ENCODE measurements at regions not wholly inside any gene's neighbourhood (a gene's known extent, or its start where the extent isn't known, plus 50 kb on each side); places are given as distances from the start of the nearest gene placed in this dataset.
"Not testable (repeated sequence)": the region's sequence is repeated elsewhere in the genome, so short reads cannot be mapped to it uniquely, and the experiment has no call there.

GRCh38 chr10:64973391-64973790 is 1452.2 kb downstream of the REEP3 start:
- no peak for DNase-seq

- no peak for DNase-seq
Observed at GRCh38 chr10:64976150-64976549, 1454.9 kb downstream of the REEP3 start.

GRCh38 chr10:64977915-64978314 is 1456.7 kb downstream of the REEP3 start:
- no peak for DNase-seq

- no peak for DNase-seq
Observed at GRCh38 chr10:64996886-64997285, 1475.7 kb downstream of the REEP3 start.

GRCh38 chr10:65010845-65011244 is 1489.6 kb downstream of the REEP3 start:
- DNase-seq = no peak

- DNase-seq = no peak
Observed at GRCh38 chr10:65017523-65017922, 1496.3 kb downstream of the REEP3 start.

GRCh38 chr10:65024886-65025285 is 1503.7 kb downstream of the REEP3 start:
- DNase-seq = no peak

- DNase-seq = no peak
Observed at GRCh38 chr10:65030263-65030662, 1509.1 kb downstream of the REEP3 start.

GRCh38 chr10:65032867-65033769 is 1511.9 kb downstream of the REEP3 start:
- no peak for DNase-seq

GRCh38 chr10:65033957-65034356 is 1512.8 kb downstream of the REEP3 start:
- no peak for DNase-seq

- DNase-seq = no peak
Observed at GRCh38 chr10:65040796-65041195, 1519.6 kb downstream of the REEP3 start.

GRCh38 chr10:65041307-65041706 is 1520.1 kb downstream of the REEP3 start:
- no peak for DNase-seq

- DNase-seq = no peak
Observed at GRCh38 chr10:65042496-65042895, 1521.3 kb downstream of the REEP3 start.

GRCh38 chr10:65046831-65047230 is 1525.6 kb downstream of the REEP3 start:
- DNase-seq = no peak

GRCh38 chr10:65052111-65052510 is 1530.9 kb downstream of the REEP3 start:
- DNase-seq = not testable (repeated sequence)

- not testable (repeated sequence) for DNase-seq
Observed at GRCh38 chr10:65053397-65053796, 1532.2 kb downstream of the REEP3 start.

GRCh38 chr10:65053831-65054351 is 1532.7 kb downstream of the REEP3 start:
- DNase-seq = not testable (repeated sequence)

- DNase-seq = not testable (repeated sequence)
Observed at GRCh38 chr10:65054701-65055100, 1533.5 kb downstream of the REEP3 start.

GRCh38 chr10:65065278-65065677 is 1544.1 kb downstream of the REEP3 start:
- DNase-seq = no peak

GRCh38 chr10:65083222-65083621 is 1562.0 kb downstream of the REEP3 start:
- DNase-seq = no peak

GRCh38 chr10:65090991-65091390 is 1569.8 kb downstream of the REEP3 start:
- DNase-seq = no peak

GRCh38 chr10:65100146-65100545 is 1578.9 kb downstream of the REEP3 start:
- DNase-seq = no peak

- not testable (repeated sequence) for DNase-seq
Observed at GRCh38 chr10:65100881-65101280, 1579.7 kb downstream of the REEP3 start.

- DNase-seq = no peak
Observed at GRCh38 chr10:65110009-65110408, 1588.8 kb downstream of the REEP3 start.

- not testable (repeated sequence) for DNase-seq
Observed at GRCh38 chr10:65111059-65111458, 1589.9 kb downstream of the REEP3 start.
